Amygdala (tissue), 56 donors: ENCODE measurements at regions not wholly inside any gene's neighbourhood (a gene's known extent, or its start where the extent isn't known, plus 50 kb on each side); places are given as distances from the start of the nearest gene placed in this dataset.

Source experiments
- DNase-seq, 56 donors: peaks; one replicate each; lab custom pipeline; 2025; lab: John Stamatoyannopoulos, UW

- DNase-seq = no peak
These were observed 91.4 kb upstream of the LRIG1 start for GRCh38 chr3:66592016-66592761.

- no peak for DNase-seq
These were observed 92.3 kb upstream of the LRIG1 start for GRCh38 chr3:66592927-66593625.

GRCh38 chr3:66593978-66594377, 93.2 kb upstream of the LRIG1 start:
- no peak for DNase-seq

GRCh38 chr3:66597308-66597863, 96.6 kb upstream of the LRIG1 start:
- no peak for DNase-seq

- peak in 1 of 56 donors; percentile 6 for DNase-seq
These were observed 97.3 kb upstream of the LRIG1 start for GRCh38 chr3:66598168-66598567.

GRCh38 chr3:66602237-66602636, 101.4 kb upstream of the LRIG1 start:
- DNase-seq = no peak

- no peak for DNase-seq
These were observed 101.9 kb upstream of the LRIG1 start for GRCh38 chr3:66602691-66603090.

- DNase-seq = no peak
These were observed 102.4 kb upstream of the LRIG1 start for GRCh38 chr3:66603151-66603611.

GRCh38 chr3:66604481-66604880, 103.7 kb upstream of the LRIG1 start:
- no peak for DNase-seq

- no peak for DNase-seq
These were observed 105.3 kb upstream of the LRIG1 start for GRCh38 chr3:66606126-66606525.

- DNase-seq = no peak
These were observed 106.0 kb upstream of the LRIG1 start for GRCh38 chr3:66606868-66607267.

GRCh38 chr3:66609660-66610561, 109.1 kb upstream of the LRIG1 start:
- DNase-seq = peak in 34 of 56 donors; percentile 2 to 67 (median 18)

- no peak for DNase-seq
These were observed 109.7 kb upstream of the LRIG1 start for GRCh38 chr3:66610562-66610909.

GRCh38 chr3:66615643-66616301, 115.0 kb upstream of the LRIG1 start:
- no peak for DNase-seq

- DNase-seq = no peak
These were observed 116.5 kb upstream of the LRIG1 start for GRCh38 chr3:66617351-66617750.

- DNase-seq = no peak
These were observed 117.2 kb upstream of the LRIG1 start for GRCh38 chr3:66618066-66618465.

- peak in 10 of 56 donors; percentile 3 to 24 (median 11) for DNase-seq
These were observed 119.5 kb upstream of the LRIG1 start for GRCh38 chr3:66620296-66620695.

GRCh38 chr3:66622756-66623457, 122.1 kb upstream of the LRIG1 start:
- DNase-seq = no peak

GRCh38 chr3:66625505-66626216, 124.8 kb upstream of the LRIG1 start:
- DNase-seq = peak in 1 of 56 donors; percentile 2
